GM23248 (cell line): ENCODE measurements at regions not wholly inside any gene's neighbourhood (a gene's known extent, or its start where the extent isn't known, plus 50 kb on each side); places are given as distances from the start of the nearest gene placed in this dataset.

Source experiments
- DNase-seq: peaks from one replicate; pipeline ENCODE4 v3.0.0-alpha.2; 2015
- H2AFZ ChIP-seq: fragments of 200-600 bp; sonication (generic); 2 replicates; pipeline ENCODE4 v1.6.1; 2016; ENCODE audit warnings: antibody characterized with exemption
- H3F3A ChIP-seq: fragments of 200-600 bp; sonication (generic); 2 replicates; pipeline ENCODE4 v1.6.1; 2016; ENCODE audit warnings: mild to moderate bottlenecking, antibody characterized with exemption, mixed run types; ENCODE audit not compliant: insufficient read depth
- H3K27ac ChIP-seq: fragments of 200-600 bp; sonication (generic); 2 replicates; pipeline ENCODE4 v1.5.1; 2016; ENCODE audit warnings: mild to moderate bottlenecking
- H3K27me3 ChIP-seq: fragments of 200-600 bp; sonication (generic); replicated peaks from 2 replicates; pipeline ENCODE4 v1.6.1; 2016; ENCODE audit warnings: mild to moderate bottlenecking; ENCODE audit not compliant: insufficient read depth
- H3K36me3 ChIP-seq: fragments of 200-600 bp; sonication (generic); 2 replicates; pipeline ENCODE4 v1.6.1; 2016; ENCODE audit warnings: low read depth, mild to moderate bottlenecking
- H3K4me1 ChIP-seq: fragments of 200-600 bp; sonication (generic); 2 replicates; pipeline ENCODE4 v1.6.1; 2016; ENCODE audit warnings: mild to moderate bottlenecking; ENCODE audit not compliant: insufficient read depth
- H3K4me2 ChIP-seq: fragments of 200-600 bp; sonication (generic); one replicate; pipeline ENCODE4 v1.6.1; 2016; ENCODE audit warnings: mild to moderate bottlenecking; ENCODE audit not compliant: unreplicated experiment
- H3K4me3 ChIP-seq: fragments of 200-600 bp; sonication (generic); 2 replicates; pipeline ENCODE4 v1.5.1; 2016; ENCODE audit warnings: mild to moderate bottlenecking
- H3K79me2 ChIP-seq: fragments of 200-600 bp; sonication (generic); 2 replicates; pipeline ENCODE4 v1.6.1; 2016; ENCODE audit warnings: mild to moderate bottlenecking; ENCODE audit not compliant: insufficient read depth
- H3K9ac ChIP-seq: fragments of 200-600 bp; sonication (generic); 2 replicates; pipeline ENCODE4 v1.6.1; 2016; ENCODE audit warnings: mild to moderate bottlenecking
- H3K9me2 ChIP-seq: fragments of 200-600 bp; sonication (generic); 2 replicates; pipeline ENCODE4 v1.6.1; 2016; ENCODE audit warnings: mixed run types, mild to moderate bottlenecking, moderate library complexity; ENCODE audit not compliant: insufficient read depth
- H3K9me3 ChIP-seq: fragments of 200-600 bp; sonication (generic); one replicate; pipeline ENCODE4 v1.6.1; 2017; ENCODE audit warnings: low read depth
- H4K20me1 ChIP-seq: fragments of 200-600 bp; sonication (generic); 2 replicates; pipeline ENCODE4 v1.6.0; 2016; ENCODE audit not compliant: insufficient read depth
- EZH2 ChIP-seq: fragments of 200-600 bp; sonication (generic); IDR thresholded peaks from 2 replicates; pipeline ENCODE4 v1.6.1; 2018; ENCODE audit warnings: antibody characterized with exemption, mild to moderate bottlenecking; ENCODE audit not compliant: insufficient read depth, poor library complexity, severe bottlenecking
- EZH2phosphoT487 ChIP-seq: fragments of 200-600 bp; sonication (generic); IDR thresholded peaks from 2 replicates; pipeline ENCODE4 v1.6.1; 2018; ENCODE audit warnings: antibody characterized with exemption, moderate library complexity, mild to moderate bottlenecking, low read depth; ENCODE audit not compliant: insufficient read depth
- WGBS, 2 experiments: methylation state at CpG; one replicate each; pipeline ENCODE4 v1.1.6; 2015 to 2017; ENCODE audit warnings: low lambda C conversion rate in 2 of 2, low coverage in 1 of 2; ENCODE audit errors: missing lambda C conversion rate in 2 of 2; 5-methylcytosine and 5-hydroxymethylcytosine counted together
- in situ Hi-C: fragments of 300-500 bp; cut with MboI; formaldehyde crosslinking; loops from 2 replicates; pipeline ENCODE4 v1.15.0; 2020

DNA sequence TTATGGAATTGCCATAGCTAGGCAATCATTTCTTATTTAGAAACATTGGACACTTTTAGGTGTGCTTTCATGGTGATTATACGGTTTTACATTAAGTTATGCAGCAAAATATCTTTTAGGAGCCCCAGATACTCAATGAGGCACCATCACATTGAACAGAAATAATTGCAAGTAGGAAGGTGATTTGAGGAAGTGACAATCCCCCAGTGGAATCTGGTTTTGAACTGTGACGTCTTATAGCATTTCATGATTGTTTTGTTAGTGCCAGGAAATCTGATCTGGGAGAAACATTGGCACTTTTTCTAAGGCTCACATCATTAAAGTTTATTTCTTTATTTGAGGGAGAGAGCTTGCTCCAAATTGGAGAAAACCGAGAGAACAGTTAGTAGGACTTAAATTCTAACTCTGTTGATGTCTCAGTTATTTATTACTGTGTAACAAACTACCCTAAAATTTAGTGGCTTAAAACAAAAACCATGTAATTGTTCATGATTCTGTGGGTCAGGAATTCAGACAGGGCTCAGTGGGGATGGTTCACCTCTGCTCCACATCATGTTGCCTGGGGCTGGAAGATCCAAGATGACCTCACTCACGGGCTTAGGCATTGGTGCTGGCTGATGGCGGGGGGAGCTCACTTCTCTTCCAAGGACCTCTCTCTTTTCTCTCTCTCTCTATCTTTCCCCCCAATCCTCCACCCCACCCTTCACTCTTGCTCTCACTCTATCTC, 78.2 kb upstream of the STEAP1B start:
- Histone ChIP-seq H3K4me2 (peak overlapping the region; percentile 51), H3K9me2 (no peaks in the 10 kb centered on the region), H3K9ac (peak overlapping the region; percentile 47), H3K27me3 (no peaks in the 10 kb centered on the region), H3F3A (peaks cover 39% of the 10 kb centered on the region), H3K4me1 (peaks cover 28% of the 10 kb centered on the region), H3K27ac (peak overlapping the region; percentile 82), H3K79me2 (no peaks in the 10 kb centered on the region), H3K36me3 (no peaks in the 10 kb centered on the region), H2AFZ (no peak overlapping the region), H3K4me3 (peak overlapping the region; percentile 10; the same call in 1 of the 2 replicates), H3K9me3 (no peaks in the 10 kb centered on the region), H4K20me1 (no peaks in the 10 kb centered on the region)
- 20 to 21% methylated on average over 5 of the region's 5 CpGs for WGBS, 2 experiments
- TF ChIP-seq EZH2phosphoT487: no peak
- TF ChIP-seq EZH2: no peak
- peak; percentile 75 for DNase-seq
- in situ Hi-C loops: no loop called here

DNA sequence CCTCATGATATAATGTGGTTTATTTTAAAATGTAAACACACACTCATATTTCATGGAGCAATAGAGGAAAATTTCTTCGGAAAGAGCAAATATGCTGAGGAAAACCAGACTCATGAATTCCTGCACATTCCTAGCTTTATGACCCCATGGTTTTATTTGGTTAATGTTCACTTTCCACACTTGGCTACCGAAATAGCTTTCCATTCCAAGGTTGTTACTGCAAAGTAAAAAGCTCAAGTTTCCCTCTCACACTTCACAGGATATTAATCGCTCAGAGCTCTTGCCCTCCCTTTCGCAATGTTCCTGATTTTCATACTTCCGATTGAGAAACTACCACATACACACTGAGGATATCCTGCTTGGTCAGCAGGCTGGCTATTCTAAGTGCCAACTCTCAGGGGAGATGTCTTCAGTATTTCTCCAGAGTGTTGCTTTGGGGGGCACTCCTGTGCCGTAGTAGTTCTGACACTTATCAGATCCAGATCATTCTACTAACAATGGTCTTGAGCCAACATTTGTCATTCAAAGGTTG, 77.5 kb upstream of the STEAP1B start:
- H3F3A ChIP-seq: peaks cover 44% of the 10 kb centered on the region
- peak overlapping the region; percentile 51 for H3K4me2 ChIP-seq
- H3K27me3 ChIP-seq: no peaks in the 10 kb centered on the region
- H3K9ac ChIP-seq: peak overlapping the region; percentile 47
- in situ Hi-C loops: no loop called here
- TF ChIP-seq EZH2phosphoT487: 0 out of 2 replicates have a peak, but pooled peaks have one; percentile 72
- TF ChIP-seq EZH2: no peak
- no peaks in the 10 kb centered on the region for H3K36me3 ChIP-seq
- no peaks in the 10 kb centered on the region for H3K9me2 ChIP-seq
- 0% methylated on average over 6 of the region's 6 CpGs for WGBS, 2 experiments
- H3K4me1 ChIP-seq: peaks cover 31% of the 10 kb centered on the region
- peak overlapping the region; percentile 10; the same call in 1 of the 2 replicates for H3K4me3 ChIP-seq
- H3K9me3 ChIP-seq: no peaks in the 10 kb centered on the region
- H3K27ac ChIP-seq: peak overlapping the region; percentile 82
- DNase-seq: peak; percentile 96
- H3K79me2 ChIP-seq: no peaks in the 10 kb centered on the region
- H4K20me1 ChIP-seq: no peaks in the 10 kb centered on the region
- no peak overlapping the region for H2AFZ ChIP-seq

DNA sequence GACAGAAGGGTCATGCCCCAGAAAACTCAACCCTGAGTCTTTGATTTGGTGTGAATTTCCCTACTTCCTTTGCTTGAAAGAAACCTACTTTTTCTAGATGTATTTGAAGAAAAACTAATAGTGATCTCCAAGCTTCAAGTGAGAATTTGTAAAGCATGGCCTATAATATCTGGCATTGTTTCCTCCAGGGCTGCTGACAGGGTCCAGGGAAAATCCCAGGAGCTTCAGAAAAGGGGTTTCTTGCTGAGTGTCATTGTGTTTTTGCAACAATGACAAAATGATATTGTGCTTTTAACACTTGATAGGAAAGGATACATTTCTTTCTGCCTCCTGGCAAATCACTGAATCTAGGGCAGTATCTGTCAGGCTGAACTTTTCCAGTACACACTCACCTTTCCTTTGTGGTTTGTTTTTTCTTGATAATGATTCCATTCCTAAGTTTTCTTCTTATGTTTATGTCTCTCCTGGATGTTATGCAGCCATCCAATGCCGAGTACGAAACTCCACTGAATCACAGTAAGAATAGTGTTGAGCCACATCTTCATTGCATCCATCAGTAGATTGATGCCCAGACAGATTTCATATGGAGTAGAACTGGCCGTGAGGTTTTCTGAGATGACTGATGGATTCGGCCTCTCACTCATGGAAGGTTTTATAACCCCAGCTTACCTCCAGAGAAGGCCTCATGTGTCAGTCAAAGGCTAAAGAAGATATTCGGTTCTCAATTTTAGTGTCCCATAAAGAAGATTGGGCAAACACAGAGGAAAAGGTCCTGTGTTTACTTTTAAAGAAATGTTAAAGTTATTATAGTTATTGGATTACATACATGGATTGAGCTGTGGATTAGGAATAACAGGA, 76.9 kb upstream of the STEAP1B start:
- H3K4me2 ChIP-seq: peak overlapping the region; percentile 41
- no peaks in the 10 kb centered on the region for H3K79me2 ChIP-seq
- DNase-seq: no peak
- no peaks in the 10 kb centered on the region for H4K20me1 ChIP-seq
- H3K4me3 ChIP-seq: no peak overlapping the region
- H2AFZ ChIP-seq: no peak overlapping the region
- in situ Hi-C loops: no loop called here
- no peaks in the 10 kb centered on the region for H3K9me2 ChIP-seq
- H3K36me3 ChIP-seq: no peaks in the 10 kb centered on the region
- WGBS, 2 experiments: 63 to 67% methylated on average over 5 of the region's 5 CpGs
- TF ChIP-seq EZH2phosphoT487: no peak
- TF ChIP-seq EZH2: no peak
- no peaks in the 10 kb centered on the region for H3K9me3 ChIP-seq
- peaks cover 38% of the 10 kb centered on the region for H3K4me1 ChIP-seq
- H3F3A ChIP-seq: peaks cover 46% of the 10 kb centered on the region
- H3K27ac ChIP-seq: peak overlapping the region; percentile 82
- H3K27me3 ChIP-seq: no peaks in the 10 kb centered on the region
- peak overlapping the region; percentile 24; the same call in 1 of the 2 replicates for H3K9ac ChIP-seq

DNA sequence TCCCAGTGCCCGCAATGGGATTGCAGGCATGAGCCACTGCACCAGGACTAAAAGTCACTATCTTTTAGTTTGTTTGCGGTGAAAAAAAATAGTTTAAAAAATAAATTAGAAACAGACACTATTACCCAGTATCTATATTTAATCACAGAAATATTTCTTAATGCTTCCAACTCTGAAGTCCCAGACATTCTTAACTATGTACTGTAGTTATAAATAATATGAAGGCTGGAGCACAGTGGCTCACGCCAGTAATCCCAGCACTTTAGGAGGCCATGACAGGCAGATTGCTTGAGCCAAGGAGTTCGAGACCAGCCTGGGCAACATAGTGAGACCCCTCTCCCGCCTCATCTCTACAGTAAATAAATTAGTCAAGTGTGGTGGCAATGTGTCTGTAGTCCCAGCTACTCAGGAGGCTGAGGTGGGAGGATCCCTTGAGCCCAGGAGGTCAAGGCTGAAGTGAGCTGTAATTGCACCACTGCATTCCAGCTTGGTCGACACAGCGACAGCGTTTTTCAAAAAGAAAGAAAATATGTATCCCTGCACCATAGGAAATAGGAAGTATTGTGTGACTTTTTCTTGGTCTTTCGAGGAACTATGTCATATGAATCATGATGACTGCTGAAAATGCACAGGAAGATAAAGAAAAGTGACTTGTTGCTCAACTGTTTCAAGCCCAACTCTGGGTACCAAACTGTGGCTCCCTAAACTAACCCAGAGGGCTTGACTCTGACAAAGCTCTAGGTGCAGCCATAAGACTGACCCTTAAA, 74.9 kb upstream of the STEAP1B start:
- in situ Hi-C loops: loop anchor here (5.0 kb wide), 1 partner anchor 152 kb away; the partner anchor contains the start of gene IL6
- Histone ChIP-seq H3K27ac (peak overlapping the region; percentile 19; the same call in 1 of the 2 replicates), H3K79me2 (no peaks in the 10 kb centered on the region), H3K4me3 (no peak overlapping the region), H3K9ac (no peak overlapping the region), H2AFZ (no peak overlapping the region), H3K9me3 (no peaks in the 10 kb centered on the region), H3K36me3 (no peaks in the 10 kb centered on the region), H3K4me2 (no peak overlapping the region), H4K20me1 (no peaks in the 10 kb centered on the region), H3K9me2 (no peaks in the 10 kb centered on the region), H3F3A (peaks cover 46% of the 10 kb centered on the region), H3K27me3 (no peaks in the 10 kb centered on the region), H3K4me1 (peaks cover 42% of the 10 kb centered on the region)
- WGBS, 2 experiments: 46 to 52% methylated on average over 9 of the region's 9 CpGs
- no peak for TF ChIP-seq EZH2
- no peak for TF ChIP-seq EZH2phosphoT487
- no peak for DNase-seq
